GM19452 (cell line): ENCODE measurements at regions not wholly inside any gene's neighbourhood (a gene's known extent, or its start where the extent isn't known, plus 50 kb on each side); places are given as distances from the start of the nearest gene placed in this dataset.

Source experiments
- ATAC-seq: cut with Tn5 transposase; IDR thresholded peaks from one replicate; pipeline ENCODE4 v1.9.1; 2021; ENCODE audit not compliant: unreplicated experiment

- ATAC-seq: no peak
These were observed 435.8 kb downstream of the SPRY1 start for GRCh38 chr4:123832173-123833026.

- ATAC-seq: no peak
These were observed 436.6 kb downstream of the SPRY1 start for GRCh38 chr4:123833171-123833643.

- no peak for ATAC-seq
These were observed 439.4 kb downstream of the SPRY1 start for GRCh38 chr4:123835831-123836590.

GRCh38 chr4:123836851-123837595 is 440.4 kb downstream of the SPRY1 start:
- no peak for ATAC-seq

GRCh38 chr4:123838474-123838873 is 441.9 kb downstream of the SPRY1 start:
- no peak for ATAC-seq

- ATAC-seq: no peak
These were observed 443.6 kb downstream of the SPRY1 start for GRCh38 chr4:123840197-123840596.

- no peak for ATAC-seq
These were observed 445.0 kb downstream of the SPRY1 start for GRCh38 chr4:123841447-123842121.

- no peak for ATAC-seq
These were observed 446.5 kb downstream of the SPRY1 start for GRCh38 chr4:123843137-123843536.

GRCh38 chr4:123844374-123844773 is 447.8 kb downstream of the SPRY1 start:
- no peak for ATAC-seq

- ATAC-seq: no peak
These were observed 449.5 kb downstream of the SPRY1 start for GRCh38 chr4:123846092-123846491.

- no peak for ATAC-seq
These were observed 450.0 kb downstream of the SPRY1 start for GRCh38 chr4:123846561-123846960.

- no peak for ATAC-seq
These were observed 452.0 kb downstream of the SPRY1 start for GRCh38 chr4:123848606-123849005.

- ATAC-seq: no peak
These were observed 452.9 kb downstream of the SPRY1 start for GRCh38 chr4:123849495-123849894.

- ATAC-seq: no peak
These were observed 454.9 kb downstream of the SPRY1 start for GRCh38 chr4:123851521-123851920.

GRCh38 chr4:123853651-123854050 is 457.1 kb downstream of the SPRY1 start:
- ATAC-seq: no peak

- no peak for ATAC-seq
These were observed 460.3 kb downstream of the SPRY1 start for GRCh38 chr4:123856689-123857545.

- no peak for ATAC-seq
These were observed 461.9 kb downstream of the SPRY1 start for GRCh38 chr4:123858465-123858864.

GRCh38 chr4:123862812-123863211 is 466.2 kb downstream of the SPRY1 start:
- ATAC-seq: no peak

GRCh38 chr4:123866796-123867195 is 470.2 kb downstream of the SPRY1 start:
- ATAC-seq: no peak
